M059J (cell line): ENCODE measurements at regions not wholly inside any gene's neighbourhood (a gene's known extent, or its start where the extent isn't known, plus 50 kb on each side); places are given as distances from the start of the nearest gene placed in this dataset.

ENCODE experiments used
- DNase-seq: peaks from one replicate; pipeline ENCODE4 v3.0.0-alpha.2; 2012; ENCODE audit warnings: low read depth

- DNase-seq: no peak
Observed at GRCh38 chr15:66615846-66616245, 50.0 kb upstream of the LCTL start.

- DNase-seq: peak; percentile 89
Observed at GRCh38 chr15:66617137-66618090, 51.6 kb upstream of the LCTL start.

- peak; percentile 80 for DNase-seq
Observed at GRCh38 chr15:66619152-66619903, 53.5 kb upstream of the LCTL start.

- no peak for DNase-seq
Observed at GRCh38 chr15:66620341-66620740, 54.5 kb upstream of the LCTL start.

- no peak for DNase-seq
Observed at GRCh38 chr15:66620744-66621344, 55.0 kb upstream of the LCTL start.

GRCh38 chr15:66621491-66622467, 56.0 kb upstream of the LCTL start:
- no peak for DNase-seq

GRCh38 chr15:66622591-66623022, 56.8 kb upstream of the LCTL start:
- DNase-seq: no peak

- DNase-seq: peak; percentile 50
Observed at GRCh38 chr15:66623801-66624453, 58.1 kb upstream of the LCTL start.

- DNase-seq: no peak
Observed at GRCh38 chr15:66625531-66625930, 59.7 kb upstream of the LCTL start.

GRCh38 chr15:66625974-66626373, 60.2 kb upstream of the LCTL start:
- no peak for DNase-seq

GRCh38 chr15:66628976-66629723, 63.4 kb upstream of the LCTL start:
- DNase-seq: no peak

GRCh38 chr15:66629817-66630576, 64.2 kb upstream of the LCTL start:
- DNase-seq: peak; percentile 17

- no peak for DNase-seq
Observed at GRCh38 chr15:66630801-66631351, 65.1 kb upstream of the LCTL start.

- no peak for DNase-seq
Observed at GRCh38 chr15:66631616-66632263, 65.9 kb upstream of the LCTL start.

GRCh38 chr15:66633041-66633937, 67.5 kb upstream of the LCTL start:
- no peak for DNase-seq

- no peak for DNase-seq
Observed at GRCh38 chr15:66633938-66634250, 68.1 kb upstream of the LCTL start.

- no peak for DNase-seq
Observed at GRCh38 chr15:66634540-66634939, 67.5 kb upstream of the SMAD6 start.
